Adrenal gland (tissue), 5 donors: ENCODE measurements at regions not wholly inside any gene's neighbourhood (a gene's known extent, or its start where the extent isn't known, plus 50 kb on each side); places are given as distances from the start of the nearest gene placed in this dataset.

Experiments
- CTCF ChIP-seq, 6 experiments: fragments of 450-650 bp in 4 of 6; fragments of 200-600 bp in 2 of 6; sonication (generic) in 1 of 6; IDR thresholded peaks; 1 replicate in 5 of 6; 2 replicates in 1 of 6; pipeline versions ENCODE4 v1.5.1 to v1.8.0; 2016 to 2021; ENCODE audit warnings: antibody characterized with exemption in 6 of 6, mild to moderate bottlenecking in 2 of 6, moderate library complexity in 1 of 6
- POLR2A ChIP-seq, 2 donors: fragments of 450-650 bp; IDR thresholded peaks; one replicate each; pipeline ENCODE4 v1.6.1; 2017; ENCODE audit warnings: antibody characterized with exemption in 2 of 2, mild to moderate bottlenecking in 2 of 2, moderate library complexity in 1 of 2
- donor health status: DM: no; HTN: no; CAD: no.

- TF ChIP-seq CTCF (IDR thresholded peaks at IDR 0.05) (no peak), POLR2A (IDR thresholded peaks at IDR 0.05) (no peak)
Measured at GRCh38 chr14:71526388-71526787, 405.8 kb upstream of the RGS6 start.
